ENCODE measurements at regions not wholly inside any gene's neighbourhood (a gene's known extent, or its start where the extent isn't known, plus 50 kb on each side); places are given as distances from the start of the nearest gene placed in this dataset.

- TF ChIP-seq CTCF (IDR thresholded peaks at IDR 0.05; ENCODE audit: insufficient read depth, low read depth, low read length) (no peak), EZH2 (IDR thresholded peaks at IDR 0.05; ENCODE audit: insufficient read depth, low read length) (no peak)
Measured at GRCh38 chr16:35195864-35196216, 1736.4 kb downstream of the TP53TG3F start.

Measured in astrocyte (in vitro differentiated cells and primary cell).